HepG2 (cell line): ENCODE measurements at regions not wholly inside any gene's neighbourhood (a gene's known extent, or its start where the extent isn't known, plus 50 kb on each side); places are given as distances from the start of the nearest gene placed in this dataset.
A peak's percentile ranks its signal among the peaks of the same experiment; 100 is the strongest.

Experiments used
- ATAC-seq: fragments of 200-7000 bp; cut with Tn5 transposase; 3 replicates; pipeline ENCODE4 v1.9.1; 2020; ENCODE audit warnings: mild to moderate bottlenecking, moderate library complexity
- BruUV-seq: library from RNA; stranded (reverse); fragments of 400-500 nt; replicated peaks from 2 replicates; lab custom pipeline; 2021; lab: Mats Ljungman, UMichigan
- CTCF ChIA-PET: fragments of 300-600 bp; formaldehyde crosslinking; extraction: SDS; loops from one replicate; lab custom pipeline; 2021; ENCODE audit warnings: low total read pairs, inconsistent platforms, low intra/inter-chr PET ratio; lab: Yijun Ruan, JAX
- POLR2A ChIA-PET: fragments of 350-600 bp; sonication (Branson Sonifier 250); formaldehyde crosslinking; loops from one replicate; lab custom pipeline; 2020; ENCODE audit warnings: antibody characterized with exemption, inconsistent platforms; lab: Yijun Ruan, JAX
- DNase-seq: peaks from one replicate; pipeline ENCODE4 v3.0.0-alpha.2; 2015; ENCODE audit warnings: low spot score
- FAIRE-seq: peaks from 3 replicates; lab custom pipeline; 2011; peaks lifted over from hg19 to GRCh38; lab: Jason Lieb, UNC
- H2AFZ ChIP-seq: one replicate; pipeline ENCODE4 v1.6.1; 2011; ENCODE audit warnings: low read length, inconsistent platforms
- H3K27ac ChIP-seq: fragments of 300-600 bp; 3 replicates; pipeline ENCODE4 v1.8.0; 2011; ENCODE audit warnings: mixed run types, mild to moderate bottlenecking, mixed read lengths, low read length, inconsistent platforms; ENCODE audit not compliant: insufficient read depth; ENCODE audit errors: extremely low read length
- H3K27me3 ChIP-seq, 2 experiments: fragments of 200-600 bp in 1 of 2; 2 replicates in 1 of 2; 3 replicates in 1 of 2; pipeline versions ENCODE4 v1.6.0 to v1.8.0; 2011; ENCODE audit warnings: low read length in 2 of 2, mild to moderate bottlenecking in 2 of 2, moderate library complexity in 2 of 2, inconsistent platforms in 1 of 2; ENCODE audit not compliant: insufficient read depth in 2 of 2, control insufficient read depth in 1 of 2
- H3K36me3 ChIP-seq, 2 experiments: fragments of 200-600 bp in 1 of 2; replicated peaks in 1 of 2; 2 replicates in 1 of 2; 3 replicates in 1 of 2; pipeline versions ENCODE4 v1.5.1 to v1.8.0; 2011; ENCODE audit warnings: low read length in 2 of 2, inconsistent platforms in 1 of 2; ENCODE audit not compliant: insufficient read depth in 2 of 2, control insufficient read depth in 1 of 2
- H3K4me1 ChIP-seq: 2 replicates; pipeline ENCODE4 v1.5.1; 2012; ENCODE audit warnings: low read length, inconsistent platforms; ENCODE audit not compliant: insufficient read depth
- H3K4me2 ChIP-seq: 2 replicates; pipeline ENCODE4 v1.6.0; 2011; ENCODE audit warnings: low read depth, low read length, inconsistent platforms
- H3K4me3 ChIP-seq, 3 experiments: fragments of 200-600 bp in 1 of 3; sonication (generic), shearing (Covaris generic) in 1 of 3; replicated peaks in 1 of 3; 2 replicates each; pipeline ENCODE4 v1.5.1; 2011 to 2016; ENCODE audit warnings: low read length in 3 of 3, inconsistent platforms in 2 of 3, low read depth in 2 of 3, mild to moderate bottlenecking in 2 of 3, control low read depth in 1 of 3, mixed read lengths in 1 of 3; ENCODE audit not compliant: insufficient read depth in 1 of 3
- H3K79me2 ChIP-seq: one replicate; pipeline ENCODE4 v1.6.1; 2011; ENCODE audit warnings: low read length, inconsistent platforms; ENCODE audit not compliant: insufficient read depth
- H3K9ac ChIP-seq: 2 replicates; pipeline ENCODE4 v1.6.0; 2011; ENCODE audit warnings: mild to moderate bottlenecking, low read depth, low read length, inconsistent platforms; ENCODE audit not compliant: insufficient read depth
- H3K9me3 ChIP-seq: 2 replicates; pipeline ENCODE4 v1.5.1; 2012; ENCODE audit warnings: mild to moderate bottlenecking, low read length
- H4K20me1 ChIP-seq: 2 replicates; pipeline ENCODE4 v1.6.0; 2011; ENCODE audit warnings: inconsistent platforms, mild to moderate bottlenecking, low read length, moderate library complexity; ENCODE audit not compliant: insufficient read depth
- ARNT ChIP-seq: fragments of 450-650 bp; IDR thresholded peaks from 2 replicates; pipeline ENCODE4 v1.6.1; 2017
- FOXO4 ChIP-seq: sonication (generic); formaldehyde crosslinking; conservative IDR thresholded peaks from 2 replicates; pipeline ENCODE4 v1.8.1; 2023; ENCODE audit warnings: missing genetic modification reagents
- ZNF335 ChIP-seq: sonication (generic); formaldehyde crosslinking; IDR thresholded peaks from 2 replicates; pipeline ENCODE4 v1.4.0; 2020; ENCODE audit warnings: missing genetic modification reagents
- ZNF34 ChIP-seq: sonication (generic); formaldehyde crosslinking; IDR thresholded peaks from 2 replicates; pipeline ENCODE4 v1.4.0; 2020; ENCODE audit warnings: mild to moderate bottlenecking, missing genetic modification reagents, borderline replicate concordance
- ZNF737 ChIP-seq: sonication (generic); formaldehyde crosslinking; IDR thresholded peaks from 2 replicates; pipeline ENCODE4 v1.5.0; 2020; ENCODE audit warnings: missing genetic modification reagents, mild to moderate bottlenecking, borderline replicate concordance
- ZZZ3 ChIP-seq: sonication (generic); formaldehyde crosslinking; IDR thresholded peaks from 2 replicates; pipeline ENCODE4 v1.4.0; 2020; ENCODE audit warnings: missing genetic modification reagents, mild to moderate bottlenecking, borderline replicate concordance
- WGBS: methylation state at CpG from one replicate; pipeline ENCODE4 v1.1.6; 2017; ENCODE audit warnings: low lambda C conversion rate; 5-methylcytosine and 5-hydroxymethylcytosine counted together
- in situ Hi-C: cut with HindIII; loops from 2 replicates; pipeline ENCODE4 v1.10.0; 2017; ENCODE audit warnings: low pct_unique_long_range_greater_than_20kb; ENCODE audit not compliant: extremely low pct_ligation_motif_present
- intact Hi-C: fragments of 100-400 bp; cut with micrococcal nuclease; formaldehyde crosslinking; loops from one replicate; pipeline ENCODE4 v1.10.0; 2022; ENCODE audit not compliant: unreplicated experiment

GRCh38 chr14:71554323-71554722 is 377.9 kb upstream of the RGS6 start:
- ATAC-seq (no peak), FAIRE-seq (no peak), DNase-seq (no peak)
- H3K9ac ChIP-seq = no peak overlapping the region
- H3K27me3 ChIP-seq = no peaks in the 10 kb centered on the region
- H3K4me3 ChIP-seq = no peak overlapping the region
- CTCF ChIA-PET = no interaction called here
- no TSS peak for BruUV-seq
- intact Hi-C loops = no loop called here
- H3K36me3 ChIP-seq = no peaks in the 10 kb centered on the region
- in situ Hi-C loops = no loop called here
- 90% methylated on average over 2 of the region's 2 CpGs for WGBS
- H4K20me1 ChIP-seq = peaks cover 3% of the 10 kb centered on the region; the same call in 1 of the 2 replicates
- no peaks in the 10 kb centered on the region for H3K9me3 ChIP-seq
- no peaks in the 10 kb centered on the region for H3K79me2 ChIP-seq
- H3K27ac ChIP-seq = no peak overlapping the region
- POLR2A ChIA-PET = no interaction called here
- no peak for TF ChIP-seq ZNF737 (CRISPR knock-in tag)
- no peak for TF ChIP-seq ZNF335 (CRISPR knock-in tag)
- TF ChIP-seq FOXO4 = no peak
- no peak for TF ChIP-seq ZZZ3
- TF ChIP-seq, all 625 proteins: peak for 0
- Histone ChIP-seq H2AFZ (no peak overlapping the region), H3K4me1 (peaks cover 47% of the 10 kb centered on the region), H3K4me2 (no peak overlapping the region)

- H4K20me1 ChIP-seq = peaks cover 3% of the 10 kb centered on the region; the same call in 1 of the 2 replicates
- POLR2A ChIA-PET = no interaction called here
- TF ChIP-seq ZNF34 (CRISPR knock-in tag) (peak; percentile 92; the same call in 1 of the 2 replicates), ARNT (no peak)
- DNase-seq = no peak
- no peak overlapping the region for H2AFZ ChIP-seq
- BruUV-seq = no TSS peak
- H3K27ac ChIP-seq = no peak overlapping the region
- H3K4me1 ChIP-seq = peaks cover 47% of the 10 kb centered on the region
- H3K9ac ChIP-seq = no peak overlapping the region
- H3K36me3 ChIP-seq = no peaks in the 10 kb centered on the region
- no peak for ATAC-seq
- no peak for FAIRE-seq
- no peaks in the 10 kb centered on the region for H3K27me3 ChIP-seq
- H3K4me2 ChIP-seq = no peak overlapping the region
- intact Hi-C loops (no loop called here), in situ Hi-C loops (no loop called here)
- H3K79me2 ChIP-seq = no peaks in the 10 kb centered on the region
- WGBS = 98% methylated on average over 2 of the region's 2 CpGs
- H3K9me3 ChIP-seq = no peaks in the 10 kb centered on the region
- H3K4me3 ChIP-seq = no peak overlapping the region
- CTCF ChIA-PET = no interaction called here
Observed at GRCh38 chr14:71554959-71555612, 377.1 kb upstream of the RGS6 start.
